Panc1 (cell line): ENCODE measurements at regions not wholly inside any gene's neighbourhood (a gene's known extent, or its start where the extent isn't known, plus 50 kb on each side); places are given as distances from the start of the nearest gene placed in this dataset.

Experiments used
- CTCF ChIP-seq: fragments of 450-650 bp; IDR thresholded peaks from 2 replicates; pipeline ENCODE4 v1.5.1; 2017; ENCODE audit warnings: mild to moderate bottlenecking
- POLR2AphosphoS5 ChIP-seq: IDR thresholded peaks from 2 replicates; pipeline ENCODE4 v1.6.1; 2012; ENCODE audit warnings: mild to moderate bottlenecking, low read depth, low read length, moderate library complexity
- SIN3A ChIP-seq: IDR thresholded peaks from 2 replicates; pipeline ENCODE4 v1.6.1; 2012; ENCODE audit warnings: low read depth, mild to moderate bottlenecking, low read length, moderate library complexity, borderline replicate concordance; ENCODE audit not compliant: insufficient read depth

GRCh38 chr1:98385652-98386051 is 275.9 kb upstream of the SNX7 start:
- no peak for TF ChIP-seq CTCF
- no peak for TF ChIP-seq POLR2AphosphoS5
- no peak for TF ChIP-seq SIN3A
